GM19023 (cell line): ENCODE measurements at regions not wholly inside any gene's neighbourhood (a gene's known extent, or its start where the extent isn't known, plus 50 kb on each side); places are given as distances from the start of the nearest gene placed in this dataset.
"Not testable (repeated sequence)": the region's sequence is repeated elsewhere in the genome, so short reads cannot be mapped to it uniquely, and the experiment has no call there.

Source experiments
- ATAC-seq: cut with Tn5 transposase; IDR thresholded peaks from one replicate; pipeline ENCODE4 v1.9.1; 2021; ENCODE audit warnings: mild to moderate bottlenecking, moderate library complexity; ENCODE audit not compliant: unreplicated experiment

GRCh38 chr17:77794846-77795245, 163.7 kb upstream of the TNRC6C start:
- ATAC-seq = no peak

- ATAC-seq = no peak
Measured at GRCh38 chr17:77795685-77796084, 162.8 kb upstream of the TNRC6C start.

DNA sequence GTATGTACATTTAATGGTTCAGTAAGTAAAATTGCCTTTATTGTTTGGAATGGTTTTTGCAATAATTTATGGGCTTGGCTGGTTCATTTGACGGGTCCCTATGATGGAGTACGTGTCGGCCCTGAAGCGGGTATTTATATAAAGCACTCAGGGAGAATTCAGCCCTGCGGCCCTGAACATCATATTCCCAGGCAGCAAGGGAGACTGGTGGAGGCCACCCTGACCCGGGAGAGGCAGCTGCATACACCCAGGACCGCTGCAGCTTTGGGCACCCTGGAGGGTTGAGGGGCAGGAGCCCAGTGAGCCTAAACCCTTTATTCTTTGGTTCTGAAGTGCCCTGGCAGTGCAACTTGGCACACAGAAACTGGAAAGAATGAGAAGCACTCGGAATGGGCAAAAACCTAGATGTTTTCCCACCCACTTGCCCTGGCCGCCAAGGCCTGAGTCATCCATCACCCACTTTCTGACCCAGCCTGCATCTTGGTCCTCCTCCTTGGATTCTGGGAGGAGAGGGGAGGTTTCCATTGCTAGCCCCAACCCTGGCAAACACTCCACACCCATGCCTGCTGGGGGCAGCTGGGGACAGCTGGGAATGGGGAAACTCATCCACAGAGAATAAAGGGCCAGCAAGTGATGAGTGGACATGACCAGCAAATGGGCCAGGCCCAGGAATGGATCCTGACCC, 162.2 kb upstream of the TNRC6C start:
- ATAC-seq = no peak

- ATAC-seq = no peak
Measured at GRCh38 chr17:77798031-77798430, 160.5 kb upstream of the TNRC6C start.

DNA sequence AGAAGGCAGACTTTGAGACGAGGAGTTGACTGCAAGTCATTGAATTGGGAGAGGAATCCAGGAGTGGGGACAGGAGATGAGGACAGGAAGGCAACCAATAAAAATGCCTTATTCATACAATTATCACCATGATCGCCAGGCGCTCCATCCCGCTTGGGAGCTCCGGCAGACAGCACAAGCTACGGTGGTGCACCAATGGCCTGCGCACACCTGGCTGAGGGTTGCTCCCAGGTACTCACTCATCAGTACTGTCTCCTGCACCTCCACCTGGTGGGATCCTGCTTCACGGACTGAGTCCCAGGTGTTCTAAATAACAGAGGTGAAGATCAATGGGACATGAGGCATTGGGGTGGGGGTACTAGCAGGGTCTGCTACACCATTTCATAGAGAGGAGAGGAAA, 160.0 kb upstream of the TNRC6C start:
- no peak for ATAC-seq

DNA sequence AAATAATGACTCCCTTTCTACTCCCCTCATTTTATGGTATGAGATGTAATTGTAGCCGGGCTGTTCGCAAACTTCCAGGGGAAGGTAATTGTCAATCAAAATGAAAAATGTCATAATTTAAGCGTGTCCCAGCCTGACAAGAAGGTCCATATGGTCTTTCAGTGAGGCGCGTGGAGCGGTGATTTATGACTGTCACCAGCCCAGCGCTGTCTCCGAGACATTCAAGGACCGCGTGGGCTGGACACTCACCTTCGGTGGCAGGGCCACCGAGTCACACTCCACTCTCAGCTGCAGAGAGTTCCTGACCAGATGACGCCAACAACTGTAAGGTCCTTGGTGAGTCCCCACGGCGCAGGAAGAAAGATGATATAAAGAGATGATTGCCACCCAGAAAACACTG, 157.7 kb upstream of the TNRC6C start:
- ATAC-seq = no peak

- no peak for ATAC-seq
Measured at GRCh38 chr17:77801545-77802332, 156.8 kb upstream of the TNRC6C start.

- ATAC-seq = no peak
Measured at GRCh38 chr17:77802333-77802615, 156.2 kb upstream of the TNRC6C start.

DNA sequence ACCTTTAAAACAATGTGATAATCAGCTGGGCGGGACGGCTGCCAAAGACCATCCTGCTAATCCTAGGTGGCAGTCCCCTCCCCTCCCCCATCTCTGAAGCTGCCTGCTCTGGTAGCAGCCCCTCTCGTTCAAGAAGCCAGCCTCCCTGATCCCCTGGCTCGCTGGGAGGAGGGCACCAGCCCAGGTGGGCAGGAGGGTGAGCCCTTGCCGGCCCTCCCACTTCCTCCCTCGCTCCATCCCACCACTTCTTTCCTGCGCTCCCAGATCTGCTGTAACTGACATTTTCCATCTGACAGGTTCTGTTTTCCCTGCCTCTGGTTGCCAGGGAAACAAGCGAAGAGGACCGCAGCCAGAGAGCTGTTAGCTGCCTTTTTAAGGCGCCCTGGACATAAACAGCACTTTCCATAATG, 155.7 kb upstream of the TNRC6C start:
- no peak for ATAC-seq

- no peak for ATAC-seq
Measured at GRCh38 chr17:77803726-77804125, 154.8 kb upstream of the TNRC6C start.

DNA sequence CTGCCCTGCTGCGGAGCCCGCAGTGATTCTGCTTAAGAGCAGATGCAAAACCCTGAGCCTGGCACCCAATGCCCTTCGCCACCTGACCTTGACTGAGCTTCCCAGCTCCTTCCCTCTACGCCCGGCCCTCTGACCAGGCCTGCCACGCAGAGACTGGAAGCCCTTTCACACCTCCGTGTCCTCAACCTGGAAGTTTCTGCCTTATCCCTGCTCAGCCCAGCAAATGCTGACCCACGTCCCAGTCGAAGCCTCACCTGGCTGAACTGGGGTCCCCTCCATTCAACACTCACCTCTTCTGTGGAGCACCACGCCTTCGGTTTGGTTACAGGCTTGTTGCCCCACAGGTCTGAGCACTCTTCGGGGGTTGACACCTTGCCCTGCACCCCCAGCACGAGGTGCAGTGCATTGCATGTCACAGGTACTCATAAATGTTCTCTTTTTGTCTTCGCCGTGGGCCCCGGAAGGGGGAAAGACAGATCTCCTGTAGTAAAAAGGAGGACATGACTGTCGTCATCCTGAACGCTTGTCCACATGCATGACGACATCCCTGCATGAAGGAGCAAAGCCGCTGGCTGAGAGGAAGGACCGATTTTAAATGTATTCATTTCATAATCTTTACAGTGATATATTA, 153.6 kb upstream of the TNRC6C start:
- no peak for ATAC-seq

GRCh38 chr17:77805970-77806369, 152.5 kb upstream of the TNRC6C start:
- ATAC-seq = not testable (repeated sequence)

DNA sequence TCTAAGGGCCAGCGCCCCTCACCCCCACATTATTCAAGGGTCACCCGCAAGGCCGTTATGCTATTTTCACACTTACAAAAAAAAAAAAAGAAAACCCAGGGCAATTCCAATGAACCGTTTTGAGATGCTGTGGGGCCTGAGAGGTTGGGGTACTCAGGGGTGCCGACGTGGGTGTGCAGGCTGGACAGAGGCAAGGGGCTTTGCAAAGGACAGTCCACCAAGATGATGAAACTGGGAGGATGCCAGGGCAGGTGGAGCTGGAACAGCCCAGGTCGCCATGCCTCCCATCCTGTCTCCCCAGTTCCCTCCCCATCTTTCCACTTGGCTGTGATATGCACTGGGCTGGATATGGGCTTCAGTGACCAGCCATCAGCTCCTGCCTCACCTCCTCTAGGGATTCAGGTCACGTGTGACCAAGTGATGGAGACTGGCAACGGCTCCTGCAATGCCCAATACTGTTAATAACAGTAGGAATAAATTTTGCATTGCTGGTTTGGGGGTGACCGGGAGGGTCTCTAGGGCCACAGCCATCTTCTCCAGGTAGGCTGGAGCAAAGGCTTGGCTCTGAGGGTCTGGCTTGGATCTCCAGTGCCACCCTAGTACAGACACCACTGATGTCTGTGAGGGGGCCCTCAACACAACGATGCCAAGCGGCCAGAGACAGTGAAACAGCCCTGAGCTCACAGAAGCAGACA, 151.3 kb upstream of the TNRC6C start:
- ATAC-seq = no peak

GRCh38 chr17:77807746-77808441, 150.6 kb upstream of the TNRC6C start:
- no peak for ATAC-seq

DNA sequence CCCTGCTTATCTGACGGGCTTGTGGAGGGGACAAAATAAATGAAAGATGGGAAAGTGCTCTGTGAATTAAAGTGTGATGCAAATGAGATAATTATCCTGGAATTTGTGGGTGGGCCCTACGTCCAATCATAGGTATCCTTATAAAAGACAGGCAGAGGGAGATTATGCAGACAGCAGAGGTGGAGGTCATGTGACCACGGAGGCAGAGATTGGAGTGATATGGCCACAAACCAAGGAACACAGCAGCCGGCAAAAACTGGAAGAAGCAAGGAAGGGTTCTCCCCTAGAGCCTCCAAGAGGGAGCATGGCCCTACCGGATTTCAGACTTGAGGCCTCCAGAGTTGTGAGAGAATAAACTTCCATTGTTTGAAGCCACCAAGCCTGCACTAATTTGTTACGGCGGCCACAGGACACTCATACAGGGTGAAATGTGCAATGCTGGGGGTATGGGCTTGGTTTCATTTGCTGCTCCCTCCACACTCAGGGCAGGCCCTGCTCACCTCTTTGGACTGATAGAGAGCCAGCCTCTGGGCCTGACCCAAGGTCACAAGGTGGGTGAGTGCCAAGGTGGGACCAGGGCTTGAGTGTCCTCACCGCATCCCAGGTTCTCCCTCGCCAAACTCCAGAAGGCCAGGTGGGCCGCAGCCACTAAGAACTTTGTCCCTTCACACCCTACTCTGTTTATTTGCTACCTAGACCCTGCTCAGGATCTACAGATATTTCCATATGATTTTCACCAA, 149.6 kb upstream of the TNRC6C start:
- ATAC-seq = no peak

DNA sequence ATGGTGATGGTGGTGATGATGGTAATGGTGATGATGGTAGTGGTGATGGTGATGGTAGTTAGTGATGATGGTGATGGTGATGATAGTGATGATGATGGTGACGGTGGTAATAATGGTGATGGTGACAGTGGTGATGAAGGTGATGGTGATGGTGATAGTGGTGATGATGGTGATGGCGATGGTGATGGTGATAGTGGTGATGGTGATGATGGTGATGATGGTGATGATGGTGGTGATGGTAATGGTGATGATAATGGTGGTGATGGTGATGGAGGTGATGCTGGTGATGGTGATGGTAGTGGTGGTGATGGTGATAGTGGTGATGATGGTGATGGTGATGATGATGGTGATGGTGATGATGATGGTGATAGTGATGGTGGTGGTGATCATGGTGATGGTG, 148.7 kb upstream of the TNRC6C start:
- ATAC-seq = no peak

DNA sequence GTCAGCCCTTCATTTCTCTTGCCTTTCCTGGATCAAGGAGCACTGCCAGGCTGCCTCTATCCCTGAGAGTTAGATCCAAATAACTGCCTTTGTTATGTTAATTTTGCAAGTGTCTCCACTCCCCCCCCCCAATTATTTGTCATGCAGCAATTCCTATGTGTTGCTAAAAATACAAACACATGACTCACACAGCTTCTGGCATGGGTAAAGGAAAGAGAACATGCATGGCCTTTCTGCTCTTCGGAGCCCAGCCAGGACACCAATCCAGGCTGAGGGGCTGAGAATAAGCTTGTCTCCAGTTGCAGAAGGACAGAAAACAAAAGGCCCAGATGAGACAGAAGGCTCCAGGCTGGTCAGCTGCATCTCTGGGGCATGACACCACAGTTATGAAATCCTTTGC, 148.0 kb upstream of the TNRC6C start:
- ATAC-seq = no peak

GRCh38 chr17:77811521-77811920, 147.0 kb upstream of the TNRC6C start:
- no peak for ATAC-seq

GRCh38 chr17:77814091-77814772, 144.3 kb upstream of the TNRC6C start:
- no peak for ATAC-seq
